Esophagus muscularis mucosa (tissue), 4 donors: ENCODE measurements at regions not wholly inside any gene's neighbourhood (a gene's known extent, or its start where the extent isn't known, plus 50 kb on each side); places are given as distances from the start of the nearest gene placed in this dataset.

ENCODE experiments used
- CTCF ChIP-seq, 3 experiments: fragments of 200-600 bp in 2 of 3; fragments of 450-650 bp in 1 of 3; sonication (generic) in 2 of 3; IDR thresholded peaks; one replicate each; pipeline ENCODE4 v1.5.1; 2017 to 2019; ENCODE audit warnings: antibody characterized with exemption in 3 of 3, mild to moderate bottlenecking in 2 of 3, moderate library complexity in 1 of 3
- EP300 ChIP-seq: sonication (generic); formaldehyde crosslinking; IDR thresholded peaks from one replicate; pipeline ENCODE4 v1.6.1; 2017; ENCODE audit warnings: antibody characterized with exemption
- POLR2A ChIP-seq: fragments of 450-650 bp; IDR thresholded peaks from one replicate; pipeline ENCODE4 v1.6.1; 2017; ENCODE audit warnings: antibody characterized with exemption, moderate library complexity, mild to moderate bottlenecking, low read depth
- POLR2AphosphoS5 ChIP-seq, 2 donors: sonication (generic); formaldehyde crosslinking; IDR thresholded peaks; one replicate each; pipeline ENCODE4 v1.6.1; 2017; ENCODE audit warnings: antibody characterized with exemption in 2 of 2

DNA sequence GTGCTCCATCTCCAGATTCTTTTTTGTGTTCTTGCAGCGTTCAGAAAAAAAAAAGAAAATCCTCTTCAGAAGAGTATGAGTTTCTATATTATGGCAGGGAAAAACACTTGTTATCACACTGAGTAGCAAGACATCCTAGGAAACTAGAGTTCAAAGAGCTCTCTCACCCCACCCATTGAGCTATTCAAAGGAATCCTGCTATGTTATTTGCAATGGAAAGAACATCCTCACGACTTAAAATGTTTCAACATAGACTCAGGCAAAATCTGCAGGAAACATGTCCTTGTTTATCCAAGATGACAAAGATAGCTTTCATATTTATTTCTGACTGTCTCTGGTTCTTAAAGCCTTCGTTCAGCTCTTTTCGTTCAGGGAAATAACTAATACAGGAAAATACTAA lies 331.6 kb upstream of the ANO5 start:
- TF ChIP-seq CTCF (IDR thresholded peaks at IDR 0.05), result no peak
- no peak for TF ChIP-seq POLR2A
- TF ChIP-seq EP300, result no peak
- no peak for TF ChIP-seq POLR2AphosphoS5 (IDR thresholded peaks at IDR 0.05)
